NCI-H748 treated with DMSO at 0.1 percent for 48 hours (cell line): ENCODE measurements at regions not wholly inside any gene's neighbourhood (a gene's known extent, or its start where the extent isn't known, plus 50 kb on each side); places are given as distances from the start of the nearest gene placed in this dataset.
"Not testable (repeated sequence)": the region's sequence is repeated elsewhere in the genome, so short reads cannot be mapped to it uniquely, and the experiment has no call there.

Experiments used
- DNase-seq: peaks from one replicate; lab custom pipeline; 2025; lab: John Stamatoyannopoulos, UW

DNA sequence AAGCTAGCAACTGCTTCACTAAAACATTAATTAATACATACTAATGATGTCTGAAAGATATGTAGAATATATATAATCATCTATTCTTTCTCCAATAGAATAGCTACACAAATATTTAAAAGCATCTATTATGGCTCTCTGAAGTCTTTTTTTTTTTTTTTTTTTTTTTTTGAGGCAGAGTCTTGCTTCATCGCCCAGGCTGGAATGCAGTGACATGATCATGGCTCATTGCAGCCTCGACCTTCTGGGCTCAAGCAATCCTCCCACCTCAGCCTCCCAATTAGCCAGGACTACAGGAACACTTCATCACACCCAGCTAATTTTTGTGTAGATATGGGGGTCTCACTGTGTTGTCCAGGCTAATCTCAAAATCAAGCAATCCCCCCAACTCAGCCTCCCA lies 120.4 kb upstream of the KYNU start:
- DNase-seq: no peak

- DNase-seq: no peak
These were observed 121.0 kb upstream of the KYNU start for GRCh38 chr2:142756430-142756829.

GRCh38 chr2:142755191-142755590 lies 122.3 kb upstream of the KYNU start:
- DNase-seq: no peak

- no peak for DNase-seq
These were observed 123.3 kb upstream of the KYNU start for GRCh38 chr2:142754182-142754581.

DNA sequence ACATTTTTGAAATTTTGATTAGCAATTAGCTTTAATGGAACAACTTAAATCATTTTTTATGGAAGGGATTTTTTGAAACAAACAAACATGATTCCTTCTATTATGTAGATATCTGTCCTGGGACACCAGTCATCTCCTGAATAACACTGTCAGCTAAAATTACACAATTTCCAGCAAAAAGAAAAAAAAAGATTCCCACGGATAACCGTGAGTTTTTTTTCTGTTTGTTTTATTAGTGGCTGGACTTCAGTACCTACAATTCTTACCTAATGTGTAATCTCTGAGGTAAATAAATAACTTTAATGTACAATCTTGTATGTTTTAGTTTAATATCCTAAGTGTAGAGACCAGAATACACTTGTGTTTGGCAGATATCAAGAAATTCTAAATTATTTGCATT lies 126.6 kb upstream of the KYNU start:
- no peak for DNase-seq

DNA sequence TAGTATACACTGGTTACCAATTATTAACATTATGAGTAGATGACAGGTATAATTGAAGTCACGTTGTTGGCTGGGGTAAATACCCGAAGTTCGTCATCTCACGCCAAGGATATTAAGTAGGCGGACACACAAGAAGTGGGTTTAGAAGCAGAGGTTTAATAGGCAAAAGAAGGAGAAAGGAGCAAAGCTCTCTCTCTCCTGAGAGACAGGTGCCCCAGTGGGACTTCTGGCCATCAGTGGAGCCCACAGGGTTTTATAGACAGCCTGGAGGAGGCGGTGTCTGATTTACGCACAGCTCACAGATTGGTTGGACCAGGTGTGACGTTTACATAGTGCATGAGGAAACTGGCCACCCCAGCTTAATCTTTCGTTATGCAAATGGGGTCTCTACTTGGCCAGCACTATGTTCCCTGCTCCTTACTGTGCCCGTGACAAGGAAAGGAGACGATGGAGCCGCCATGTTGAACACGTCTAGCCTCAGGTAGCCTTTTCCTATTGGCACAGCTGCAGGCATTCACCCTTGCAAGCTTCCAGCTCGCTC lies 128.8 kb upstream of the KYNU start:
- DNase-seq: no peak

- DNase-seq: no peak
These were observed 131.8 kb upstream of the KYNU start for GRCh38 chr2:142745691-142746090.

DNA sequence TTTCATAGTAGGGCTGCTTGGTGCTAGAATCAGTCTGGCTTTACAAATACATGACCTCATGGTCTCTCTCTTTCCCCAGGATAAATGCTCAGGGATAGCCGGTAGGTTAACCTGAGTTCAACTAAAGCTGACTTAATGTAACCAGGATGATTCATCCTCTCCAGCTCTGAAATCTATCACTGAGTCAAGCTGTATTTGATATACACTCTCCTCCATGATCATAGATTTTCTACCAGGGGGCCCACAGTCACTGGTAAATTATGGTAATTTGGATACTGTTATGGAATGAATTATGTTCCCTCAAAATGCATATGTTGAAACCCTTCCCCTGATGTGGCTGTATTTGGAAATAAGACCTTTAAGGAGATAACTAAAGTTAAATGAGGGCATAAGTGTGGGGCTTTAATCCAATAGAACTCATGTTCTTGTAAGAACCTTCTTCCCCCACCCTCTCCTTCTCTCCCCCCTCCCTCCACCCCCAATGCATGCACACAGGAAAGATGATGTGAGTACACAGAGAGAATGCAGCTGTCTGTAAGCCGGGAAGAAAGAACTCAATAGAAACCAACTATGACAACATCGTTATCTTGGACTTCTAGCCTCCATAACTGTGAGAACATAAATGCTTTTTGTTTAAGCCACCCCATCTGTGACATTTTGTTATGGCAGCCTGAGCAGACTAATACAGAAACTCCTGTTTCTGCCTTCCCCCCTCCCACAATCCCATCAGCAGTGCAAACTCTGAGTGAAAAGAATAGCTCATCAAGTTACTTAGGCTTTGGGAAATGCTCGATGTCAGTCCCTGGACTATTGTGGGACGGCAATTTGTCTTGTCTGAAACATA lies 134.9 kb upstream of the KYNU start:
- no peak for DNase-seq

GRCh38 chr2:142741764-142742269 lies 135.6 kb upstream of the KYNU start:
- DNase-seq: no peak

- no peak for DNase-seq
These were observed 142.7 kb upstream of the KYNU start for GRCh38 chr2:142734770-142735169.

GRCh38 chr2:142734231-142734630 lies 143.2 kb upstream of the KYNU start:
- DNase-seq: no peak

- DNase-seq: not testable (repeated sequence)
These were observed 147.7 kb upstream of the KYNU start for GRCh38 chr2:142729814-142730213.

DNA sequence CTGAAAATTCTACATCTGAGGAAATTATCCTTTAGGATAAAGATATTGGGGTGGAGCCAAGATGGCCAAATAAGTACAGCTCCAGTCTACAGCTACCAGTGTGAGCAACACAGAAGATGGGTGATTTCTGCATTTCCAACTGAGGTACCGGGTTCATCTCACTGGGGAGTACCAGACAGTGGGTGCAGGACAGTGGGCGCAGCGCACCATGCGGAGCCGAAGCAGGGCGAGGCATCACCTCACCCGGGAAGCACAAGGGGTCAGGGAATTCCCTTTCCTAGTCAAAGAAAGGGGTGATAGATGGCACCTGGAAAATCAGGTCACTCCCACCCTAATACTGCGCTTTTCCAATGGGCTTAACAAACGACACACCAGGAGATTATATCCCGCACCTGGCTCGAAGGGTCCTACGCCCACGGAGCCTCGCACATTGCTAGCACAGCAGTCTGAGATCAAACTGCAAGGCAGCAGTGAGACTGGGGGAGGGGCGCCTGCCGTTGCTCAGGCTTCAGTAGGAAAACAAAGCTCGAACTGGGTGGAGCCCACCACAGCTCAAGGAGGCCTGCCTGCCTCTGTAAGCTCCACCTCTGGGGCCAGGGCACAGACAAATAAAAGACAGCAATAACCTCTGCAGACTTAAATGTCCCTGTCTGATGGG lies 149.5 kb upstream of the KYNU start:
- DNase-seq: not testable (repeated sequence)

GRCh38 chr2:142725386-142725785 lies 152.1 kb upstream of the KYNU start:
- no peak for DNase-seq

- DNase-seq: no peak
These were observed 152.6 kb upstream of the KYNU start for GRCh38 chr2:142724713-142725349.

DNA sequence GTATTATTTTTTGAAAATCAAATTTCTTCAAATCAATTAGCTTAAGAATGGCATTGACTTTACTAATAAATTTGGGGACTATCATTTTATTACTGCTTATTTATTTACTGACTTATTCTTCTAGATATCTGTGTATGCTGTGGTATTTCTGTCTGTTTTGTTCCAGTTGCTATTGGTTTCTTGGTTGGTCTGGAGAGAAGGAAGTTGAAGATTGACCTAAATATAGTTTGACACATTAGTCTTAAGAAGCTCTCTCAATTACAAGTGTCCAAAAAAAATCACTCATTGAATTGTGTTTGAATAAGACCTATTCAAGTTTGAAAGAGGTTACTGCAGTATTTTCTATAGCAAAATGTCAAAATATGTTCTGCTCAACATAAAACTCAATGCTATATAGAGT lies 153.3 kb upstream of the KYNU start:
- no peak for DNase-seq

GRCh38 chr2:142723236-142723635 lies 154.2 kb upstream of the KYNU start:
- no peak for DNase-seq

GRCh38 chr2:142722569-142722968 lies 154.9 kb upstream of the KYNU start:
- no peak for DNase-seq

- no peak for DNase-seq
These were observed 155.4 kb upstream of the KYNU start for GRCh38 chr2:142722086-142722485.

DNA sequence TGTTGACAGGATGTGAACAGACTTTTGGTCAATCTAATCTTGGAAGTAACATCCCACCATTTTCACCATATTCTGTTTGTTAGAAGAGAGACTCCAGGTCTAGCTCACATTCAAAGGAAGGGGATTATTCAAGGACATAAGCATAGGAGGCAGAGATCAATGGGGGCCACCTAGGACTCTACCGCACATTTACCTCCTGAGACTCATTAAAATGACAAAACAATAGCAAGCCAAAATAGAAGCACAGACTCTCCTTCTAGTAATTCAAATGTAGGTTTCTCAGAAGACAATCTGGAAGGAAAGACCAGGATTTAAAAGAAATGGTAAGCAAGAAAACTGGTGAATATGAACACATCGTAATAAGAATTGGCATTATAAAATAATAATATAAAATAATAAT lies 156.4 kb upstream of the KYNU start:
- no peak for DNase-seq

GRCh38 chr2:142718576-142719155 lies 158.8 kb upstream of the KYNU start:
- no peak for DNase-seq
